ENCODE measurements at regions not wholly inside any gene's neighbourhood (a gene's known extent, or its start where the extent isn't known, plus 50 kb on each side); places are given as distances from the start of the nearest gene placed in this dataset.

GRCh38 chr9:25994605-25995004, 316.4 kb upstream of the TUSC1 start:
- no peak for DNase-seq
- in situ Hi-C loops (cut with HindIII; ENCODE audit: low pct_ligation_motif_present, low pct_unique_long_range_greater_than_20kb, low sequenced_read_pairs) = no loop called here

- in situ Hi-C loops (cut with HindIII; ENCODE audit: low pct_ligation_motif_present, low pct_unique_long_range_greater_than_20kb, low sequenced_read_pairs) = no loop called here
Observed at GRCh38 chr9:25990376-25990775, 312.1 kb upstream of the TUSC1 start.

GRCh38 chr9:25975667-25976066, 297.4 kb upstream of the TUSC1 start:
- in situ Hi-C loops (cut with HindIII; ENCODE audit: low pct_ligation_motif_present, low pct_unique_long_range_greater_than_20kb, low sequenced_read_pairs) = no loop called here
- no peak for DNase-seq

More at GRCh38 chr9:25990376-25990775, 312.1 kb upstream of the TUSC1 start:
- no peak for DNase-seq

- in situ Hi-C loops (cut with HindIII; ENCODE audit: low pct_ligation_motif_present, low pct_unique_long_range_greater_than_20kb, low sequenced_read_pairs) = loop anchor here (25.0 kb wide), 1 partner anchor 373 kb away; no protein-coding TSS in a partner anchor
- DNase-seq = peak; percentile 82
Observed at GRCh38 chr9:25964239-25964638, 286.0 kb upstream of the TUSC1 start.

- in situ Hi-C loops (cut with HindIII; ENCODE audit: low pct_ligation_motif_present, low pct_unique_long_range_greater_than_20kb, low sequenced_read_pairs) = loop anchor here (25.0 kb wide), 1 partner anchor 377 kb away; no protein-coding TSS in a partner anchor
- DNase-seq = no peak
Observed at GRCh38 chr9:25960178-25960577, 281.9 kb upstream of the TUSC1 start.

GRCh38 chr9:25954209-25954608, 276.0 kb upstream of the TUSC1 start:
- in situ Hi-C loops (cut with HindIII; ENCODE audit: low pct_ligation_motif_present, low pct_unique_long_range_greater_than_20kb, low sequenced_read_pairs) = loop anchor here (25.0 kb wide), 1 partner anchor 383 kb away; no protein-coding TSS in a partner anchor
- DNase-seq = no peak

GRCh38 chr9:25948182-25948581, 269.9 kb upstream of the TUSC1 start:
- DNase-seq = no peak
- in situ Hi-C loops (cut with HindIII; ENCODE audit: low pct_ligation_motif_present, low pct_unique_long_range_greater_than_20kb, low sequenced_read_pairs) = no loop called here

GRCh38 chr9:25939126-25939525, 260.9 kb upstream of the TUSC1 start:
- DNase-seq = no peak
- in situ Hi-C loops (cut with HindIII; ENCODE audit: low pct_ligation_motif_present, low pct_unique_long_range_greater_than_20kb, low sequenced_read_pairs) = no loop called here

- no peak for DNase-seq
- in situ Hi-C loops (cut with HindIII; ENCODE audit: low pct_ligation_motif_present, low pct_unique_long_range_greater_than_20kb, low sequenced_read_pairs) = no loop called here
Observed at GRCh38 chr9:25936031-25936430, 257.8 kb upstream of the TUSC1 start.

- in situ Hi-C loops (cut with HindIII; ENCODE audit: low pct_ligation_motif_present, low pct_unique_long_range_greater_than_20kb, low sequenced_read_pairs) = no loop called here
- no peak for DNase-seq
Observed at GRCh38 chr9:25935188-25935587, 256.9 kb upstream of the TUSC1 start.

GRCh38 chr9:25918761-25919160, 240.5 kb upstream of the TUSC1 start:
- no peak for DNase-seq
- in situ Hi-C loops (cut with HindIII; ENCODE audit: low pct_ligation_motif_present, low pct_unique_long_range_greater_than_20kb, low sequenced_read_pairs) = no loop called here

GRCh38 chr9:25917731-25918362, 239.6 kb upstream of the TUSC1 start:
- in situ Hi-C loops (cut with HindIII; ENCODE audit: low pct_ligation_motif_present, low pct_unique_long_range_greater_than_20kb, low sequenced_read_pairs) = no loop called here

GRCh38 chr9:25913806-25914205, 235.6 kb upstream of the TUSC1 start:
- in situ Hi-C loops (cut with HindIII; ENCODE audit: low pct_ligation_motif_present, low pct_unique_long_range_greater_than_20kb, low sequenced_read_pairs) = no loop called here

More at GRCh38 chr9:25917731-25918362, 239.6 kb upstream of the TUSC1 start:
- no peak for DNase-seq

GRCh38 chr9:25904701-25905100, 226.5 kb upstream of the TUSC1 start:
- DNase-seq = no peak
- in situ Hi-C loops (cut with HindIII; ENCODE audit: low pct_ligation_motif_present, low pct_unique_long_range_greater_than_20kb, low sequenced_read_pairs) = no loop called here

More at GRCh38 chr9:25913806-25914205, 235.6 kb upstream of the TUSC1 start:
- no peak for DNase-seq

GRCh38 chr9:25891527-25891926, 213.3 kb upstream of the TUSC1 start:
- DNase-seq = no peak
- in situ Hi-C loops (cut with HindIII; ENCODE audit: low pct_ligation_motif_present, low pct_unique_long_range_greater_than_20kb, low sequenced_read_pairs) = no loop called here

- in situ Hi-C loops (cut with HindIII; ENCODE audit: low pct_ligation_motif_present, low pct_unique_long_range_greater_than_20kb, low sequenced_read_pairs) = no loop called here
- DNase-seq = no peak
Observed at GRCh38 chr9:25889661-25890060, 211.4 kb upstream of the TUSC1 start.

- DNase-seq = no peak
- in situ Hi-C loops (cut with HindIII; ENCODE audit: low pct_ligation_motif_present, low pct_unique_long_range_greater_than_20kb, low sequenced_read_pairs) = no loop called here
Observed at GRCh38 chr9:25876248-25876647, 198.0 kb upstream of the TUSC1 start.

GRCh38 chr9:25864509-25864908, 186.3 kb upstream of the TUSC1 start:
- no peak for DNase-seq
- in situ Hi-C loops (cut with HindIII; ENCODE audit: low pct_ligation_motif_present, low pct_unique_long_range_greater_than_20kb, low sequenced_read_pairs) = no loop called here

- no peak for DNase-seq
- in situ Hi-C loops (cut with HindIII; ENCODE audit: low pct_ligation_motif_present, low pct_unique_long_range_greater_than_20kb, low sequenced_read_pairs) = no loop called here
Observed at GRCh38 chr9:25861421-25861820, 183.2 kb upstream of the TUSC1 start.

GRCh38 chr9:25857147-25857546, 178.9 kb upstream of the TUSC1 start:
- in situ Hi-C loops (cut with HindIII; ENCODE audit: low pct_ligation_motif_present, low pct_unique_long_range_greater_than_20kb, low sequenced_read_pairs) = no loop called here
- DNase-seq = no peak
